Body of pancreas (tissue), 4 donors: ENCODE measurements at regions not wholly inside any gene's neighbourhood (a gene's known extent, or its start where the extent isn't known, plus 50 kb on each side); places are given as distances from the start of the nearest gene placed in this dataset.

Source experiments
- ATAC-seq: fragments of 150-250 bp; one replicate; pipeline ENCODE4 v1.9.1; 2016
- DNase-seq, 4 donors: peaks; one replicate each; pipeline ENCODE4 v3.0.0-alpha.2; 2019
- H3K27ac ChIP-seq, 4 donors: fragments of 200-600 bp; sonication (generic); 1 replicate in 3 of 4; 2 replicates in 1 of 4; pipeline versions ENCODE4 v1.5.1 to v1.6.1; 2016 to 2019; ENCODE audit warnings: mild to moderate bottlenecking in 1 of 4, mixed read lengths in 1 of 4, moderate library complexity in 1 of 4
- H3K27me3 ChIP-seq, 2 donors: fragments of 200-600 bp; sonication (generic); one replicate each; pipeline ENCODE4 v1.6.0; 2016; ENCODE audit warnings: mild to moderate bottlenecking in 1 of 2
- H3K36me3 ChIP-seq, 2 donors: fragments of 200-600 bp; sonication (generic); replicated peaks in 1 of 2; 2 replicates each; pipeline ENCODE4 v1.5.1; 2016; ENCODE audit warnings: low read depth in 2 of 2; ENCODE audit not compliant: insufficient read depth in 1 of 2
- H3K4me1 ChIP-seq: fragments of 200-600 bp; sonication (generic); one replicate; pipeline ENCODE4 v1.6.0; 2016
- H3K4me3 ChIP-seq, 2 donors: fragments of 200-600 bp; sonication (generic); 1 replicate in 1 of 2; 2 replicates in 1 of 2; pipeline ENCODE4 v1.5.1; 2016 to 2019
- H3K9me3 ChIP-seq, 3 donors: fragments of 200-600 bp; sonication (generic); 1 replicate in 2 of 3; 2 replicates in 1 of 3; pipeline ENCODE4 v1.5.1; 2016
- CTCF ChIP-seq, 7 experiments: fragments of 450-650 bp in 4 of 7; fragments of 200-600 bp in 3 of 7; sonication (generic) in 3 of 7; IDR thresholded peaks; one replicate each; pipeline ENCODE4 v1.5.1; 2016 to 2019; ENCODE audit warnings: antibody characterized with exemption in 7 of 7
- POLR2A ChIP-seq, 3 donors: fragments of 450-650 bp; IDR thresholded peaks; one replicate each; pipeline ENCODE4 v1.6.1; 2016; ENCODE audit warnings: antibody characterized with exemption in 3 of 3, mild to moderate bottlenecking in 2 of 3
- WGBS, 2 donors: methylation state at CpG; one replicate each; pipeline ENCODE4 v1.1.5; 2017; 5-methylcytosine and 5-hydroxymethylcytosine counted together
- intact Hi-C: fragments of 100-400 bp; cut with DNase I; formaldehyde crosslinking; loops from one replicate; pipeline ENCODE4 v1.15.1; 2023

- WGBS, 2 donors = 50 to 74% methylated on average over 3 of the region's 3 CpGs
- intact Hi-C loops = no loop called here
- no peak for DNase-seq
- H3K9me3 ChIP-seq = no peaks in the 10 kb centered on the region
- no peaks in the 10 kb centered on the region for H3K27me3 ChIP-seq
- H3K4me3 ChIP-seq = no peak overlapping the region
- ATAC-seq = no peak
- H3K27ac ChIP-seq = no peak overlapping the region
- no peaks in the 10 kb centered on the region for H3K36me3 ChIP-seq
- TF ChIP-seq CTCF (IDR thresholded peaks at IDR 0.05) = no peak
- H3K4me1 ChIP-seq = no peaks in the 10 kb centered on the region
Measured at GRCh38 chr5:136516637-136517036, 151.3 kb upstream of the TRPC7 start.

GRCh38 chr5:136513430-136513829 lies 148.1 kb upstream of the TRPC7 start:
- H3K36me3 ChIP-seq = no peaks in the 10 kb centered on the region
- TF ChIP-seq POLR2A (IDR thresholded peaks at IDR 0.05) = no peak
- no peak for TF ChIP-seq CTCF (IDR thresholded peaks at IDR 0.05)
- no peaks in the 10 kb centered on the region for H3K27me3 ChIP-seq
- WGBS, 2 donors = 64 to 69% methylated on average over 3 of the region's 3 CpGs
- ATAC-seq (no peak), DNase-seq (no peak)
- intact Hi-C loops = no loop called here
- H3K4me3 ChIP-seq = no peak overlapping the region
- H3K4me1 ChIP-seq = no peaks in the 10 kb centered on the region
- no peaks in the 10 kb centered on the region for H3K9me3 ChIP-seq
- no peak overlapping the region for H3K27ac ChIP-seq

GRCh38 chr5:136511046-136511445 lies 145.7 kb upstream of the TRPC7 start:
- DNase-seq (no peak), ATAC-seq (no peak)
- H3K27ac ChIP-seq = no peak overlapping the region
- no peaks in the 10 kb centered on the region for H3K36me3 ChIP-seq
- H3K9me3 ChIP-seq = no peaks in the 10 kb centered on the region
- no peak overlapping the region for H3K4me3 ChIP-seq
- no peaks in the 10 kb centered on the region for H3K27me3 ChIP-seq
- WGBS, 2 donors = 41 to 70% methylated on average over 3 of the region's 3 CpGs
- intact Hi-C loops = no loop called here
- no peak for TF ChIP-seq CTCF (IDR thresholded peaks at IDR 0.05)
- TF ChIP-seq POLR2A (IDR thresholded peaks at IDR 0.05) = no peak
- H3K4me1 ChIP-seq = no peaks in the 10 kb centered on the region

- H3K27me3 ChIP-seq = no peaks in the 10 kb centered on the region
- no peak overlapping the region for H3K4me3 ChIP-seq
- TF ChIP-seq CTCF (IDR thresholded peaks at IDR 0.05) (no peak), POLR2A (IDR thresholded peaks at IDR 0.05) (no peak)
- intact Hi-C loops = no loop called here
- ATAC-seq (no peak), DNase-seq (no peak)
- no peaks in the 10 kb centered on the region for H3K36me3 ChIP-seq
- no peak overlapping the region for H3K27ac ChIP-seq
- H3K9me3 ChIP-seq = no peaks in the 10 kb centered on the region
- no peaks in the 10 kb centered on the region for H3K4me1 ChIP-seq
Measured at GRCh38 chr5:136510481-136510880, 145.1 kb upstream of the TRPC7 start.

- WGBS, 2 donors = 0 to 37% methylated on average over 1 of the region's 1 CpG
- intact Hi-C loops = no loop called here
Measured at GRCh38 chr5:136506131-136506530, 140.8 kb upstream of the TRPC7 start.

More at GRCh38 chr5:136506131-136506530, 140.8 kb upstream of the TRPC7 start:
- ATAC-seq = no peak
- Histone ChIP-seq H3K27ac (no peak overlapping the region), H3K9me3 (no peaks in the 10 kb centered on the region), H3K4me3 (no peak overlapping the region), H3K27me3 (no peaks in the 10 kb centered on the region), H3K36me3 (no peaks in the 10 kb centered on the region), H3K4me1 (no peaks in the 10 kb centered on the region)
- TF ChIP-seq POLR2A (IDR thresholded peaks at IDR 0.05) = no peak
- DNase-seq = no peak
